GM12878 (cell line): ENCODE measurements at regions not wholly inside any gene's neighbourhood (a gene's known extent, or its start where the extent isn't known, plus 50 kb on each side); places are given as distances from the start of the nearest gene placed in this dataset.

Source experiments
- ATF3 ChIP-seq: IDR thresholded peaks from 2 replicates; pipeline ENCODE4 v1.6.1; 2011; ENCODE audit warnings: low read depth, mild to moderate bottlenecking, low read length, moderate library complexity, borderline replicate concordance; ENCODE audit errors: extremely low read depth
- HSF1 ChIP-seq: fragments of 150-350 bp; IDR thresholded peaks from 2 replicates; pipeline ENCODE4 v1.6.1; 2014; ENCODE audit warnings: mild to moderate bottlenecking, low read depth, low read length
- KAT2A ChIP-seq: conservative IDR thresholded peaks from 2 replicates; pipeline ENCODE4 v1.6.1; 2011; ENCODE audit warnings: low read depth, low read length; ENCODE audit not compliant: control insufficient read depth
- KLF5 ChIP-seq: fragments of 450-650 bp; IDR thresholded peaks from 2 replicates; pipeline ENCODE4 v1.6.1; 2014; ENCODE audit warnings: mild to moderate bottlenecking; ENCODE audit not compliant: partially characterized antibody
- MAX ChIP-seq: IDR thresholded peaks from 2 replicates; pipeline ENCODE4 v1.6.1; 2012; ENCODE audit warnings: low read depth, low read length, improper control_type of control experiment
- MTA3 ChIP-seq: IDR thresholded peaks from 2 replicates; pipeline ENCODE4 v1.6.1; 2012; ENCODE audit warnings: low read length, inconsistent platforms, borderline replicate concordance
- PRDM15 ChIP-seq: fragments of 450-650 bp; formaldehyde crosslinking; IDR thresholded peaks from 2 replicates; pipeline ENCODE4 v1.4.0; 2020; ENCODE audit warnings: mild to moderate bottlenecking, moderate library complexity
- SREBF2 ChIP-seq: IDR thresholded peaks from 2 replicates; pipeline ENCODE4 v1.6.1; 2012; ENCODE audit warnings: mild to moderate bottlenecking, low read length
- STAT1 ChIP-seq: fragments of 450-650 bp; conservative IDR thresholded peaks from 2 replicates; pipeline ENCODE4 v1.6.1; 2014; ENCODE audit warnings: antibody characterized with exemption, mild to moderate bottlenecking
- ZBTB4 ChIP-seq: fragments of 450-650 bp; formaldehyde crosslinking; IDR thresholded peaks from 2 replicates; pipeline ENCODE4 v1.4.0; 2022; ENCODE audit warnings: mild to moderate bottlenecking, moderate library complexity
- ZNF592 ChIP-seq: fragments of 450-650 bp; IDR thresholded peaks from 2 replicates; pipeline ENCODE4 v1.6.1; 2017; ENCODE audit warnings: mild to moderate bottlenecking, moderate library complexity
- ZNF622 ChIP-seq: fragments of 450-650 bp; IDR thresholded peaks from 2 replicates; pipeline ENCODE4 v1.6.1; 2017; ENCODE audit warnings: mild to moderate bottlenecking, inconsistent platforms

GRCh38 chr1:221794079-221794670 is 52.3 kb upstream of the DUSP10 start (continued):
- TF ChIP-seq PRDM15 (CRISPR knock-in tag) (no peak), MAX (no peak), ATF3 (no peak), ZBTB4 (no peak), ZNF592 (no peak), KLF5 (no peak), STAT1 (no peak), SREBF2 (no peak), KAT2A (no peak), ZNF622 (no peak), MTA3 (peak; percentile 71; the same call in 1 of the 2 replicates), HSF1 (no peak)
